Fibroblast of lung (primary cell): ENCODE measurements at regions not wholly inside any gene's neighbourhood (a gene's known extent, or its start where the extent isn't known, plus 50 kb on each side); places are given as distances from the start of the nearest gene placed in this dataset.

ENCODE experiments used
- DNase-seq, 2 donors: peaks; one replicate each; pipeline versions ENCODE4 v3.0.0 to v3.0.0-alpha.2; 2010; ENCODE audit warnings: low read depth in 2 of 2
- H2AFZ ChIP-seq: 2 replicates; pipeline ENCODE4 v1.5.1; 2012; ENCODE audit warnings: low read length, control low read depth, inconsistent platforms
- H3K27ac ChIP-seq: 2 replicates; pipeline ENCODE4 v1.5.1; 2011; ENCODE audit warnings: low read length, control low read depth; ENCODE audit not compliant: insufficient read depth
- H3K27me3 ChIP-seq: 2 replicates; pipeline ENCODE4 v1.5.1; 2011; ENCODE audit warnings: mild to moderate bottlenecking, low read length; ENCODE audit not compliant: control insufficient read depth, insufficient read depth
- H3K36me3 ChIP-seq: 2 replicates; pipeline ENCODE4 v1.5.1; 2011; ENCODE audit warnings: low read length; ENCODE audit not compliant: control insufficient read depth, insufficient read depth
- H3K4me1 ChIP-seq: 2 replicates; pipeline ENCODE4 v1.5.1; 2011; ENCODE audit warnings: low read length; ENCODE audit not compliant: control insufficient read depth, insufficient read depth; ENCODE audit errors: extremely low read depth
- H3K4me2 ChIP-seq: 2 replicates; pipeline ENCODE4 v1.5.1; 2011; ENCODE audit warnings: low read length, control low read depth; ENCODE audit not compliant: insufficient read depth; ENCODE audit errors: extremely low read depth
- H3K4me3 ChIP-seq, 4 experiments: fragments of 200-600 bp in 1 of 4; sonication (generic) in 1 of 4; replicated peaks in 1 of 4; 2 replicates each; pipeline ENCODE4 v1.5.1; 2011 to 2016; ENCODE audit warnings: low read length in 4 of 4, low read depth in 3 of 4, mild to moderate bottlenecking in 3 of 4, control low read depth in 2 of 4, inconsistent platforms in 1 of 4, mixed read lengths in 1 of 4; ENCODE audit not compliant: insufficient read depth in 1 of 4; ENCODE audit errors: control extremely low read depth in 1 of 4
- H3K79me2 ChIP-seq: 2 replicates; pipeline ENCODE4 v1.5.1; 2012; ENCODE audit warnings: mild to moderate bottlenecking, low read length, inconsistent platforms; ENCODE audit not compliant: control insufficient read depth, insufficient read depth
- H3K9ac ChIP-seq: 2 replicates; pipeline ENCODE4 v1.5.1; 2011; ENCODE audit warnings: mild to moderate bottlenecking, low read length, control low read depth; ENCODE audit not compliant: insufficient read depth
- H3K9me3 ChIP-seq: 2 replicates; pipeline ENCODE4 v1.5.1; 2012; ENCODE audit warnings: low read depth, low read length; ENCODE audit not compliant: control insufficient read depth, insufficient read depth
- H4K20me1 ChIP-seq: 2 replicates; pipeline ENCODE4 v1.5.1; 2011; ENCODE audit warnings: low read length; ENCODE audit not compliant: control insufficient read depth, insufficient read depth; ENCODE audit errors: extremely low read depth
- EZH2 ChIP-seq: IDR thresholded peaks from 2 replicates; pipeline ENCODE4 v1.5.1; 2012; ENCODE audit warnings: low read length, control low read depth, mild to moderate bottlenecking; ENCODE audit errors: missing control alignments
- TF ChIP-seq, protein P1 (sequence below), 2 donors: IDR thresholded peaks in 1 of 2; conservative IDR thresholded peaks in 1 of 2; 1 replicate in 1 of 2; 2 replicates in 1 of 2; pipeline ENCODE4 v1.5.1; 2011 to 2012; ENCODE audit warnings: low read length in 2 of 2, control low read depth in 1 of 2, inconsistent platforms in 1 of 2, low read depth in 1 of 2, mild to moderate bottlenecking in 1 of 2

DNA sequence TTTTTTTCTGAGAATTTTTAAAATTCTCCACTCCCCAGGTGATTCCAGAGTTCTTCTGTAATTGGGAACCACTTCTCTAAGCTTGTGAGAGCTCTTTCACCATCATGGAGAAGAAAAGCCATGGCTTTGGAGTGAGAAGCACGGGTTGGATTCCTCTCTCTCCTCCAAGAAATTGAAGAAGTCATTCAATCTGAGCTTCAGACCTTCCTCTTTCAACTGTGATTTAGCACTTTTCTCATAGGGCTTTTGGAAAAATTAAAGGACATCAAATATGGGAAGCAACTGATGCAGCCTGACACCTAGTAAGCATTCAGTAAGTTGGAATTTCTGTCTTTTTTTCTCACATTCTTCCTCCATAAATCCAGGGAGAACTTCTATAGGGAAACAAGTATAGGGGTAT lies 580.4 kb upstream of the KLF4 start:
- Histone ChIP-seq H3K36me3 (no peaks in the 10 kb centered on the region), H3K4me3 (no peak overlapping the region), H3K4me1 (no peaks in the 10 kb centered on the region), H3K27ac (no peak overlapping the region), H3K4me2 (no peak overlapping the region), H3K79me2 (no peaks in the 10 kb centered on the region), H3K27me3 (no peaks in the 10 kb centered on the region), H3K9ac (no peak overlapping the region), H2AFZ (no peak overlapping the region), H3K9me3 (no peaks in the 10 kb centered on the region), H4K20me1 (no peaks in the 10 kb centered on the region)
- no peak for DNase-seq
- TF ChIP-seq, protein P1, sequence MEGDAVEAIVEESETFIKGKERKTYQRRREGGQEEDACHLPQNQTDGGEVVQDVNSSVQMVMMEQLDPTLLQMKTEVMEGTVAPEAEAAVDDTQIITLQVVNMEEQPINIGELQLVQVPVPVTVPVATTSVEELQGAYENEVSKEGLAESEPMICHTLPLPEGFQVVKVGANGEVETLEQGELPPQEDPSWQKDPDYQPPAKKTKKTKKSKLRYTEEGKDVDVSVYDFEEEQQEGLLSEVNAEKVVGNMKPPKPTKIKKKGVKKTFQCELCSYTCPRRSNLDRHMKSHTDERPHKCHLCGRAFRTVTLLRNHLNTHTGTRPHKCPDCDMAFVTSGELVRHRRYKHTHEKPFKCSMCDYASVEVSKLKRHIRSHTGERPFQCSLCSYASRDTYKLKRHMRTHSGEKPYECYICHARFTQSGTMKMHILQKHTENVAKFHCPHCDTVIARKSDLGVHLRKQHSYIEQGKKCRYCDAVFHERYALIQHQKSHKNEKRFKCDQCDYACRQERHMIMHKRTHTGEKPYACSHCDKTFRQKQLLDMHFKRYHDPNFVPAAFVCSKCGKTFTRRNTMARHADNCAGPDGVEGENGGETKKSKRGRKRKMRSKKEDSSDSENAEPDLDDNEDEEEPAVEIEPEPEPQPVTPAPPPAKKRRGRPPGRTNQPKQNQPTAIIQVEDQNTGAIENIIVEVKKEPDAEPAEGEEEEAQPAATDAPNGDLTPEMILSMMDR (conservative IDR thresholded peaks at IDR 0.05 in 1 of 2, IDR thresholded peaks at IDR 0.05 in 1 of 2; ENCODE audit: low read depth in 1 of 2, low read length in 2 of 2): no peak
- TF ChIP-seq EZH2: no peak

DNA sequence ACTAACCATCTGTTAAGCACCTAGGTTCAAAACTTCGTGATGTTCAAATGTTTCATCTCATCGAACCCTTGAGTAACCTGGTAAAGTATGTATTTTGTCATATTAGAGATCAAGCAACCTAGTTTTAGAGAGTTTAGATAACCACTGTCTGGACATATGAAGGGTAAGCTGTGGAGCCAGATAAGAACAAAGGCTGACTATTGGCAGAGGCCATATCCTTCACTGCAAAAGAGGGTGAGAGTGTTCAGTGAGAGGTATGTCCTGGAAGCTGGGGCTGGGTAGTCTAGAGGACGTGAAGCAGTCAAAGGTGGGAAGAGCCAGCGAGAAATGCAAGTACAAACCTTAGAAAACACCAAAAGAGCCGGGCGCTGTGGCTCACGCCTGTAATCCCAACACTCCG lies 573.1 kb upstream of the KLF4 start:
- H3K79me2 ChIP-seq: no peaks in the 10 kb centered on the region
- H3K27me3 ChIP-seq: no peaks in the 10 kb centered on the region
- no peak overlapping the region for H3K4me3 ChIP-seq
- H3K36me3 ChIP-seq: no peaks in the 10 kb centered on the region
- H3K4me1 ChIP-seq: peaks cover 5% of the 10 kb centered on the region
- no peaks in the 10 kb centered on the region for H4K20me1 ChIP-seq
- no peak overlapping the region for H3K9ac ChIP-seq
- no peak overlapping the region for H2AFZ ChIP-seq
- DNase-seq: no peak
- no peak for TF ChIP-seq EZH2
- TF ChIP-seq, protein P1 (conservative IDR thresholded peaks at IDR 0.05 in 1 of 2, IDR thresholded peaks at IDR 0.05 in 1 of 2; ENCODE audit: low read depth in 1 of 2, low read length in 2 of 2): no peak
- no peaks in the 10 kb centered on the region for H3K9me3 ChIP-seq
- no peak overlapping the region for H3K4me2 ChIP-seq
- no peak overlapping the region for H3K27ac ChIP-seq

DNA sequence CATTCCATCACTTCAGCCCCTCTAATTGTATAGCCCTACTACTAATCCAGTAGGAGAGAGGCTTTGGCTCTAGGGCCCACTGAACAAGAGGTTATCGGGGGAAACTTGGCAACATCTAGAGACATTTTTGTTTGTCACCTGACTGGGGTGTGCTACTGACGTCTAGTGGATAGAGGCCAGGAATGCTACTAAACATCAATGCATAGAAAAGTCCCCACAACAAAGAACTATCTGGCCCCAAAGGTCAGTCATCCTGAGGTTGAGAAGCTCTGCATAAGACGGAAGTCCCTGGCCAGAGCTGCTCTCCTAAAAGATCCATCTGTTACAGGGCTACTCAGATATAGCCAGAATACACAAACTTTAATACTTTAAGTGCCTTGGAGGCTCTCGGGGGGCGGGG lies 570.6 kb upstream of the KLF4 start:
- Histone ChIP-seq H3K27me3 (no peaks in the 10 kb centered on the region), H4K20me1 (no peaks in the 10 kb centered on the region), H3K36me3 (no peaks in the 10 kb centered on the region), H3K9me3 (no peaks in the 10 kb centered on the region), H3K4me1 (peaks cover 11% of the 10 kb centered on the region), H2AFZ (no peak overlapping the region), H3K4me2 (no peak overlapping the region), H3K9ac (no peak overlapping the region), H3K79me2 (no peaks in the 10 kb centered on the region), H3K4me3 (no peak overlapping the region), H3K27ac (no peak overlapping the region)
- DNase-seq: peak in 1 of 2 donors; percentile 32
- TF ChIP-seq EZH2: no peak
- TF ChIP-seq, protein P1 (conservative IDR thresholded peaks at IDR 0.05 in 1 of 2, IDR thresholded peaks at IDR 0.05 in 1 of 2; ENCODE audit: low read depth in 1 of 2, low read length in 2 of 2): no peak
